Activated naive CD4-positive, alpha-beta T cell treated with anti-CD3 and anti-CD28 coated beads for 36 hours (primary cell): ENCODE measurements at regions not wholly inside any gene's neighbourhood (a gene's known extent, or its start where the extent isn't known, plus 50 kb on each side); places are given as distances from the start of the nearest gene placed in this dataset.

Experiments used
- CTCF ChIA-PET: fragments of 350-600 bp; sonication (Branson Sonifier 250); formaldehyde crosslinking; loops from one replicate; lab custom pipeline; 2021; ENCODE audit warnings: antibody characterized with exemption; lab: Charles Lee
- DNase-seq: peaks from one replicate; pipeline ENCODE4 v3.0.0-alpha.2; 2020
- H3K27ac Mint-ChIP-seq: one replicate; pipeline ENCODE4 v1.8.0; 2021; ENCODE audit warnings: mild to moderate bottlenecking, mixed read lengths
- H3K27me3 Mint-ChIP-seq: one replicate; pipeline ENCODE4 v1.8.0; 2021; ENCODE audit warnings: low read depth, mixed read lengths
- H3K36me3 Mint-ChIP-seq: one replicate; pipeline ENCODE4 v1.8.0; 2021; ENCODE audit warnings: low read depth, mixed read lengths
- H3K4me1 Mint-ChIP-seq: one replicate; pipeline ENCODE4 v1.8.0; 2021; ENCODE audit warnings: low read depth, mixed read lengths
- H3K4me3 Mint-ChIP-seq: one replicate; pipeline ENCODE4 v1.8.0; 2021; ENCODE audit warnings: mild to moderate bottlenecking, moderate library complexity, mixed read lengths
- H3K9me3 Mint-ChIP-seq: one replicate; pipeline ENCODE4 v1.8.0; 2021; ENCODE audit warnings: mixed read lengths
- intact Hi-C: fragments of 100-400 bp; cut with micrococcal nuclease; formaldehyde crosslinking; loops from one replicate; pipeline ENCODE4 v1.15.1; 2023

DNA sequence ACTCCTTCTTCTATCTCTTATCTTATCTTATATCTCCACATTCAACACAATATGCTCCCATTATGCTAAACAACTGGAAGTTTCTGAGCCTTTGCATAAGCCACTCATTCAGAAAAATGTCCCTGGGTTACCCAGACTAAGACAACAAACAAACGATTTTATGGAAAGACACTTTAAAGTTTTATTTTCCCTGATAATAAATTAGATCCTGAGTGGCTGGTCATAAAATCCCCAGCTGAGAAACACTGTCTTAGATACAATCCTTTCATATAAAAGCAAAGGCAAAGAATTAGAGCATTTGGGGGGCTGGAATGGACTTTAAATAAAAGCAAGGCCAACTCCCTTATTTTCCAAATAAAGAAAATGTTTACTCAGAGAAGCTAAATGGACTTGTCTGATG lies 322.3 kb downstream of the GBE1 start:
- Mint-ChIP-seq H3K27ac (no peak overlapping the region), H3K36me3 (no peaks in the 10 kb centered on the region), H3K27me3 (no peaks in the 10 kb centered on the region), H3K9me3 (peaks cover 3% of the 10 kb centered on the region), H3K4me3 (no peak overlapping the region), H3K4me1 (no peaks in the 10 kb centered on the region)
- no peak for DNase-seq
- intact Hi-C loops = no loop called here
- CTCF ChIA-PET = no interaction called here

DNA sequence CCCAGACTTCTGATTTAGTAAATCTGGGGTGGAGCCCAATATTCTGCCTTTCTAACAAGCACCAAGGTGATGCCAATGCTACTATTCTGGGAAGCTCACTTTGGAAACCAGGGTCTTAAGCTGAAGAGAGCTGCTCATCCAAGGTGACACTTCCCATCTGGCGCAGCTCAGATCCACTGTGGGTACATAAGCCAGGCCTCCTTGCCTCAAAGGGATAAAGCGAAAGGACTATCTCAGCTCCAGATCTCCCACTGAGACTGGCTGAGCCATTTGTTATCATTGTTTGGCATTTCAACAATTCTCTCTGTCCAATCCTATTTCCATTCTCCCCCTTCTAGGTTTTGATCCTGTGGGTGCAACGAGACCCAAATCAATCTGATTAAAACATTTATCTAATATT lies 323.8 kb downstream of the GBE1 start:
- Mint-ChIP-seq H3K36me3 (no peaks in the 10 kb centered on the region), H3K27me3 (no peaks in the 10 kb centered on the region), H3K9me3 (peaks cover 3% of the 10 kb centered on the region), H3K4me3 (no peak overlapping the region), H3K27ac (no peak overlapping the region), H3K4me1 (no peaks in the 10 kb centered on the region)
- CTCF ChIA-PET = no interaction called here
- DNase-seq = no peak
- intact Hi-C loops = no loop called here

DNA sequence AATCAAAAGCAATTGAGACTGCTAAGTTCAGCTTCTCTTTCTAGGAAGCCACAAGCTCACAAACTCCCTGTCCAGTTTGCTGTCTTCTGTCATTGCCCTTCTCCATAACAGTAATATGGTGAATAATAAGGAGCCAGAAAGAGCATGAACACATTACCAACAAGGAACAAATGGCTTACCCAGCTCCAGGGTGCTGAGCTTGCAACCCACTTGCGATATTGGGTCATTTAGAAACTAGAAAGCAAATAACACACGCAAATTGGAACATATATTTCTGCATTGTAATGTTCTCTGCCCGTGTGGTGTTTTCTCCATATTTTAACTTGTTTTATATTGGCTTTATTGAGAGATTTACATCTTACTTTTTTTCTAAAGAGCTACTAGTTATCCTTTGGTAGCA lies 325.3 kb downstream of the GBE1 start:
- peaks cover 3% of the 10 kb centered on the region for H3K9me3 Mint-ChIP-seq
- intact Hi-C loops = no loop called here
- H3K4me1 Mint-ChIP-seq = no peaks in the 10 kb centered on the region
- H3K27ac Mint-ChIP-seq = no peak overlapping the region
- H3K27me3 Mint-ChIP-seq = no peaks in the 10 kb centered on the region
- CTCF ChIA-PET = interaction anchor here (0.7 kb wide), 1 partner anchor 42 kb away, joined by 3 read pairs; no protein-coding TSS in a partner anchor
- H3K4me3 Mint-ChIP-seq = no peak overlapping the region
- H3K36me3 Mint-ChIP-seq = no peaks in the 10 kb centered on the region
- no peak for DNase-seq

GRCh38 chr3:81435050-81435449 lies 326.4 kb downstream of the GBE1 start:
- no peak for DNase-seq
- H3K27me3 Mint-ChIP-seq = no peaks in the 10 kb centered on the region
- H3K4me3 Mint-ChIP-seq = no peak overlapping the region
- intact Hi-C loops = no loop called here
- no peaks in the 10 kb centered on the region for H3K4me1 Mint-ChIP-seq
- H3K36me3 Mint-ChIP-seq = no peaks in the 10 kb centered on the region
- H3K27ac Mint-ChIP-seq = no peak overlapping the region
- CTCF ChIA-PET = no interaction called here
- H3K9me3 Mint-ChIP-seq = no peaks in the 10 kb centered on the region

GRCh38 chr3:81434161-81434560 lies 327.3 kb downstream of the GBE1 start:
- H3K27me3 Mint-ChIP-seq = no peaks in the 10 kb centered on the region
- H3K27ac Mint-ChIP-seq = no peak overlapping the region
- H3K9me3 Mint-ChIP-seq = no peaks in the 10 kb centered on the region
- H3K36me3 Mint-ChIP-seq = no peaks in the 10 kb centered on the region
- CTCF ChIA-PET = no interaction called here
- no peaks in the 10 kb centered on the region for H3K4me1 Mint-ChIP-seq
- intact Hi-C loops = no loop called here
- DNase-seq = no peak
- H3K4me3 Mint-ChIP-seq = no peak overlapping the region

GRCh38 chr3:81433675-81434074 lies 327.8 kb downstream of the GBE1 start:
- no peak overlapping the region for H3K4me3 Mint-ChIP-seq
- H3K27me3 Mint-ChIP-seq = no peaks in the 10 kb centered on the region
- no peak for DNase-seq
- H3K9me3 Mint-ChIP-seq = no peaks in the 10 kb centered on the region
- no peak overlapping the region for H3K27ac Mint-ChIP-seq
- H3K36me3 Mint-ChIP-seq = no peaks in the 10 kb centered on the region
- CTCF ChIA-PET = no interaction called here
- intact Hi-C loops = no loop called here
- H3K4me1 Mint-ChIP-seq = no peaks in the 10 kb centered on the region

GRCh38 chr3:81432456-81432855 lies 329.0 kb downstream of the GBE1 start:
- no peaks in the 10 kb centered on the region for H3K9me3 Mint-ChIP-seq
- CTCF ChIA-PET = interaction anchor here (1.0 kb wide), 1 partner anchor 59 kb away, joined by 3 read pairs; no protein-coding TSS in a partner anchor
- H3K36me3 Mint-ChIP-seq = no peaks in the 10 kb centered on the region
- intact Hi-C loops = no loop called here
- H3K27ac Mint-ChIP-seq = no peak overlapping the region
- no peak for DNase-seq
- H3K4me3 Mint-ChIP-seq = no peak overlapping the region
- H3K4me1 Mint-ChIP-seq = no peaks in the 10 kb centered on the region
- H3K27me3 Mint-ChIP-seq = no peaks in the 10 kb centered on the region

GRCh38 chr3:81426826-81427577 lies 334.4 kb downstream of the GBE1 start:
- no peak overlapping the region for H3K27ac Mint-ChIP-seq
- no peaks in the 10 kb centered on the region for H3K9me3 Mint-ChIP-seq
- H3K4me1 Mint-ChIP-seq = no peaks in the 10 kb centered on the region
- H3K27me3 Mint-ChIP-seq = peaks cover 3% of the 10 kb centered on the region
- intact Hi-C loops = no loop called here
- no peak overlapping the region for H3K4me3 Mint-ChIP-seq
- no peak for DNase-seq
- CTCF ChIA-PET = no interaction called here
- H3K36me3 Mint-ChIP-seq = no peaks in the 10 kb centered on the region

DNA sequence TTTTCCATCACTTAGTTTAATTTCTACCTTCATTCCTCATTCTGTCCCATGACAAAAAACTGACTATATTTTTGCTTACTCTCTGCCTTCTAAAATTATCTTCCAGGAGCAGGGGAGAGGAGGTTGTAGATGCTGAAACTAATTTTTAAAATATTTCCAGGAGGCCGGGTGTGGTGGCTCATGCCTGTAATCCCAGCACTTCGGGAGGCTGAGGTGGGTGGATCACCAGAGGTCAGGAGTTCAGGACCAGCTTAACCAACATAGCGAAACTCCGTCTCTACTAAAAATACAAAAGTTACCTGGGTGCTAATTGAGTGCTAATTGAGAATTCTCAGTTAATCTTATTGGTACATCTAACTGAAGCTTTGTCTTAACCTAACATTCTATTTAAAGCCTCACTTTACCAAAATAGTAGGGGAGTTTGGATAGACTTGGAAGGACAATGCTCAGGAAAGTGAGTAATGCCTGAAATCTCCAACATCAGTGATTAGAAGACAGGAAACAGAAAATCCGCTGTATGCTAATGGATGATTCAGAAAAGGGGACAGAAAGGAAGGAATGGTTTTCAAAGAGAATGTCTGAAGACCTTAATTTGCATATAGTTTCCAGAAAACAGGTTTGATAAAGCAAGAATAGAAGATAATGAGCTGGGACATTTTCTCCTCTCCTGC lies 336.1 kb downstream of the GBE1 start:
- Mint-ChIP-seq H3K36me3 (no peaks in the 10 kb centered on the region), H3K27me3 (peaks cover 3% of the 10 kb centered on the region), H3K4me1 (no peaks in the 10 kb centered on the region), H3K4me3 (no peak overlapping the region), H3K9me3 (no peaks in the 10 kb centered on the region), H3K27ac (no peak overlapping the region)
- CTCF ChIA-PET = no interaction called here
- intact Hi-C loops = no loop called here
- no peak for DNase-seq

GRCh38 chr3:81419228-81419627 lies 342.2 kb downstream of the GBE1 start:
- Mint-ChIP-seq H3K9me3 (no peaks in the 10 kb centered on the region), H3K4me3 (no peak overlapping the region), H3K4me1 (no peaks in the 10 kb centered on the region), H3K27ac (no peak overlapping the region), H3K36me3 (no peaks in the 10 kb centered on the region), H3K27me3 (no peaks in the 10 kb centered on the region)
- CTCF ChIA-PET = interaction anchor here (0.9 kb wide), 1 partner anchor 713 kb away, joined by 3 read pairs; no protein-coding TSS in a partner anchor
- no peak for DNase-seq
- intact Hi-C loops = loop anchor here (2.0 kb wide), 1 partner anchor 714 kb away; no protein-coding TSS in a partner anchor

GRCh38 chr3:81416812-81417211 lies 344.6 kb downstream of the GBE1 start:
- Mint-ChIP-seq H3K27ac (no peak overlapping the region), H3K9me3 (no peaks in the 10 kb centered on the region), H3K36me3 (no peaks in the 10 kb centered on the region), H3K27me3 (no peaks in the 10 kb centered on the region), H3K4me1 (no peaks in the 10 kb centered on the region), H3K4me3 (no peak overlapping the region)
- intact Hi-C loops = no loop called here
- CTCF ChIA-PET = no interaction called here
- DNase-seq = no peak

GRCh38 chr3:81406318-81406717 lies 355.1 kb downstream of the GBE1 start:
- CTCF ChIA-PET = no interaction called here
- intact Hi-C loops = no loop called here
- H3K4me3 Mint-ChIP-seq = no peak overlapping the region

More at GRCh38 chr3:81406318-81406717, 355.1 kb downstream of the GBE1 start:
- H3K4me1 Mint-ChIP-seq = no peaks in the 10 kb centered on the region
- no peak overlapping the region for H3K27ac Mint-ChIP-seq
- H3K36me3 Mint-ChIP-seq = no peaks in the 10 kb centered on the region
- no peaks in the 10 kb centered on the region for H3K27me3 Mint-ChIP-seq
- no peak for DNase-seq
- peaks cover 4% of the 10 kb centered on the region for H3K9me3 Mint-ChIP-seq
